ENCODE measurements at regions not wholly inside any gene's neighbourhood (a gene's known extent, or its start where the extent isn't known, plus 50 kb on each side); places are given as distances from the start of the nearest gene placed in this dataset.

DNA sequence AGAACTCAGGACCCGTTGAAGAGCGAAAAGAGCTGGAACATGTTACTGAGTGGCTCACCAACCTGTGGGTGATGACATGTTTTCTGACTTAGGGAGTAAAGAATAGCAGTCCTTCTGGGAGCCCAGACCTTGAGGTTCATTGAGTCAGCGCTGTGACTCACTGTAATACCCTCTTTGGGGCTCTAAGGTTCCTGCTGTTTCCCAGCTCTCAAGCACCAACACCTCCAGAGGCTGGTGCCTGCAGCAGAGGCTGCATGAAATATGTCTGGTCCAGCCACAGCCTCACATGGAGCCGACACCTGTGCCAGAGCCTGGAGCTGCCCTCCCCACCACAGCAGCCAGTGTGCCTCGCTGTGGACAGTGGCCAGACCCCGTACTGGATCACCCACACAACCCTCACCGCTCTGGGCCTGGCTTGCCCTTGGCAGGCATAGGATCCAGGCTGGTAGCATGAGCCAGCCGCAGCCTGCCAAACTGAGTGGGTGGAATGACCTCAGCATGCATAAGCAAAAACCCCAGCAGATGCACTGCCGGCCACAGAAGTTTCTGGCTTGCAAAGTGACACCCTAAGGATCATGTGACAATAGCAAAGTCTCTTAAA lies 143.5 kb upstream of the MRPS30 start:
- H3K4me3 ChIP-seq: no peak overlapping the region
- ATAC-seq (ENCODE audit: insufficient read depth, low FRiP score) (no peak), DNase-seq (no peak)
- 88 to 92% methylated on average over 9 of the region's 9 CpGs for WGBS, 2 donors
- H3K9ac ChIP-seq (ENCODE audit: insufficient read depth in 1 of 2, low read length in 2 of 2): no peak overlapping the region
- H3K4me1 ChIP-seq (ENCODE audit: control insufficient read depth in 5 of 5, insufficient read depth in 5 of 5, low read length in 5 of 5): no peaks in the 10 kb centered on the region
- no peaks in the 10 kb centered on the region for H3K27me3 ChIP-seq (ENCODE audit: control insufficient read depth in 3 of 3, insufficient read depth in 3 of 3, low read length in 2 of 3)
- no peaks in the 10 kb centered on the region for H3K36me3 ChIP-seq (ENCODE audit: control insufficient read depth in 4 of 4, insufficient read depth in 4 of 4, low read length in 4 of 4)
- no peak overlapping the region for H3K27ac ChIP-seq (ENCODE audit: low read depth in 1 of 2, low read length in 1 of 2)
- H3K9me3 ChIP-seq (ENCODE audit: control insufficient read depth in 4 of 4, insufficient read depth in 3 of 4, low read length in 3 of 4): peaks cover 0 to 7% (median 0%) of the 10 kb centered on the region in 4 donors
- TF ChIP-seq, protein P1, sequence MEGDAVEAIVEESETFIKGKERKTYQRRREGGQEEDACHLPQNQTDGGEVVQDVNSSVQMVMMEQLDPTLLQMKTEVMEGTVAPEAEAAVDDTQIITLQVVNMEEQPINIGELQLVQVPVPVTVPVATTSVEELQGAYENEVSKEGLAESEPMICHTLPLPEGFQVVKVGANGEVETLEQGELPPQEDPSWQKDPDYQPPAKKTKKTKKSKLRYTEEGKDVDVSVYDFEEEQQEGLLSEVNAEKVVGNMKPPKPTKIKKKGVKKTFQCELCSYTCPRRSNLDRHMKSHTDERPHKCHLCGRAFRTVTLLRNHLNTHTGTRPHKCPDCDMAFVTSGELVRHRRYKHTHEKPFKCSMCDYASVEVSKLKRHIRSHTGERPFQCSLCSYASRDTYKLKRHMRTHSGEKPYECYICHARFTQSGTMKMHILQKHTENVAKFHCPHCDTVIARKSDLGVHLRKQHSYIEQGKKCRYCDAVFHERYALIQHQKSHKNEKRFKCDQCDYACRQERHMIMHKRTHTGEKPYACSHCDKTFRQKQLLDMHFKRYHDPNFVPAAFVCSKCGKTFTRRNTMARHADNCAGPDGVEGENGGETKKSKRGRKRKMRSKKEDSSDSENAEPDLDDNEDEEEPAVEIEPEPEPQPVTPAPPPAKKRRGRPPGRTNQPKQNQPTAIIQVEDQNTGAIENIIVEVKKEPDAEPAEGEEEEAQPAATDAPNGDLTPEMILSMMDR (IDR thresholded peaks at IDR 0.05; ENCODE audit: control extremely low read depth, extremely low read depth): no peak

DNA sequence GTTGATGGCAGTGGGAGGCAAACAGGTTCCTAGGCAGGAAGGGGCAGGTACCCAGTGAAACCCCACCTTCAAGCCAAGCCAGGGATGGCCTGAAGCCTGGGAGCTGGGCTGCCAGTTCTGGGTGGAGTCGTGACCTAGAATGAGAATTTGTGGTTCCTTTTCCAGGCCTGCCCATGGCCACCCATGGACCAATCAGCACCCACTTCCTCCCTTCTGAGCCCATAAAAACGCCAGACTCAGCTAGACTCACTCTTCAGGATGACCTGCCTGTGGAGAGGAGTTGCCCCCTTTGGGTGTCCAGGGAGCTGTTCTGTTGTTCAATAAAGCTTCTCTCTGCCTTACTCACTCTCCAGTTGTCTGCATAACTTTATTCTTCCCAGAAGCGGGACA lies 144.0 kb upstream of the MRPS30 start:
- 85% methylated on average over 3 of the region's 3 CpGs for WGBS, 2 donors
- H3K4me1 ChIP-seq (ENCODE audit: control insufficient read depth in 5 of 5, insufficient read depth in 5 of 5, low read length in 5 of 5): no peaks in the 10 kb centered on the region
- no peak for ATAC-seq (ENCODE audit: insufficient read depth, low FRiP score)

DNA sequence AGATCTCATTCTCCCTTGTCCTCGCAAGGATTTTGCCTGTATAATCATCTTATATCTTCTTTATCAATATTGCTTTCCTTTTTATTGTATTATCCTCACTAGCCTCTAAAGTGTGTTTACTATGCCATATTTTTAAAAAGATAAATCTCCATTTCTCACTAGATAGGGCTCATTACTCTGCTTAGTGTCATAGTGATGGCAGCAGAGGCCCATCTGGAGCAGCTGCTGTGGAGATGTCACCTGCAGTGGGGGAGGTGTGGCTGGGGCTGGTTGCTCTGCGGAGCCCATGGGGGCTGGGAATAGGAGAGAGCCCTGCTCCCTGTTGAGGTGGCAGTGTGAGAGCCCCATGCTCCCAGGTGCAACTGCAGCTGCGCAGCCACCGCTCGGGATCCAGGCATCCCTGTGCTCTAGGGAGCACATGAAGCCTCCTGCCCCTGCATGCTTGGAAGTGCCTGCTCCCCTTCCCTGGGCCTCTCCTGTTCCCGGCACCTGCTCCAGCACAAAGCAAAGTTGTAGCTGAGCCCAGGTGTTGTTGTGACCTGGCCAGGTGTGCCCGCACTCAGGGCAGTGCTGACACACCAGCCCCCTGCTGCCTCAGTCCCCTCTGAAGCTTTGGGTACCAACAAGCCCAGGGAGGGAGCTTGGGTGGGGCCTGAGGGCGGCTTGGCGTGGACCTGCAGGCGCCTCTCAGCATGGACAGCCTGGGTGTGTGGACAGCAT lies 144.6 kb upstream of the MRPS30 start:
- no peak overlapping the region for H3K27ac ChIP-seq (ENCODE audit: low read depth in 1 of 2, low read length in 1 of 2)
- H3K36me3 ChIP-seq (ENCODE audit: control insufficient read depth in 4 of 4, insufficient read depth in 4 of 4, low read length in 4 of 4): no peaks in the 10 kb centered on the region
- H3K27me3 ChIP-seq (ENCODE audit: control insufficient read depth in 3 of 3, insufficient read depth in 3 of 3, low read length in 2 of 3): no peaks in the 10 kb centered on the region
- WGBS, 2 donors: 86 to 88% methylated on average over 10 of the region's 10 CpGs
- H3K9me3 ChIP-seq (ENCODE audit: control insufficient read depth in 4 of 4, insufficient read depth in 3 of 4, low read length in 3 of 4): peaks cover 0 to 7% (median 0%) of the 10 kb centered on the region in 4 donors
- DNase-seq (no peak), ATAC-seq (ENCODE audit: insufficient read depth, low FRiP score) (no peak)
- H3K4me3 ChIP-seq: no peak overlapping the region
- TF ChIP-seq, protein P1 (IDR thresholded peaks at IDR 0.05; ENCODE audit: control extremely low read depth, extremely low read depth): no peak
- H3K9ac ChIP-seq (ENCODE audit: insufficient read depth in 1 of 2, low read length in 2 of 2): no peak overlapping the region
- H3K4me1 ChIP-seq (ENCODE audit: control insufficient read depth in 5 of 5, insufficient read depth in 5 of 5, low read length in 5 of 5): no peaks in the 10 kb centered on the region

More for the DNA sequence above, 144.0 kb upstream of the MRPS30 start:
- Histone ChIP-seq H3K9me3 (ENCODE audit: control insufficient read depth in 4 of 4, insufficient read depth in 3 of 4, low read length in 3 of 4) (peaks cover 0 to 7% (median 0%) of the 10 kb centered on the region in 4 donors), H3K36me3 (ENCODE audit: control insufficient read depth in 4 of 4, insufficient read depth in 4 of 4, low read length in 4 of 4) (no peaks in the 10 kb centered on the region), H3K27ac (ENCODE audit: low read depth in 1 of 2, low read length in 1 of 2) (no peak overlapping the region), H3K27me3 (ENCODE audit: control insufficient read depth in 3 of 3, insufficient read depth in 3 of 3, low read length in 2 of 3) (no peaks in the 10 kb centered on the region), H3K4me3 (no peak overlapping the region), H3K9ac (ENCODE audit: insufficient read depth in 1 of 2, low read length in 2 of 2) (no peak overlapping the region)
- no peak for DNase-seq
- TF ChIP-seq, protein P1 (IDR thresholded peaks at IDR 0.05; ENCODE audit: control extremely low read depth, extremely low read depth): no peak
